GM12891 (cell line): ENCODE measurements at regions not wholly inside any gene's neighbourhood (a gene's known extent, or its start where the extent isn't known, plus 50 kb on each side); places are given as distances from the start of the nearest gene placed in this dataset.
"Not testable (repeated sequence)": the region's sequence is repeated elsewhere in the genome, so short reads cannot be mapped to it uniquely, and the experiment has no call there.

Source experiments
- POLR2A ChIP-seq: IDR thresholded peaks from 2 replicates; pipeline ENCODE4 v1.6.1; 2011; ENCODE audit warnings: low read depth, low read length, control low read depth
- POLR2AphosphoS5 ChIP-seq: IDR thresholded peaks from 2 replicates; pipeline ENCODE4 v1.6.1; 2011; ENCODE audit warnings: low read depth, low read length, control low read depth
- POU2F2 ChIP-seq: IDR thresholded peaks from 2 replicates; pipeline ENCODE4 v1.6.1; 2011; ENCODE audit warnings: low read depth, mild to moderate bottlenecking, control low read depth, low read length, moderate library complexity
- TAF1 ChIP-seq: IDR thresholded peaks from 2 replicates; pipeline ENCODE4 v1.6.1; 2011; ENCODE audit warnings: low read depth, low read length, control low read depth

GRCh38 chr3:10695186-10695585 is 120.8 kb upstream of the SLC6A11 start:
- not testable (repeated sequence) for TF ChIP-seq POLR2A, TAF1, POLR2AphosphoS5, POU2F2
